ENCODE measurements at regions not wholly inside any gene's neighbourhood (a gene's known extent, or its start where the extent isn't known, plus 50 kb on each side); places are given as distances from the start of the nearest gene placed in this dataset.
"Not testable (repeated sequence)": the region's sequence is repeated elsewhere in the genome, so short reads cannot be mapped to it uniquely, and the experiment has no call there.

GRCh38 chr12:74254784-74255183, 282.9 kb upstream of the ATXN7L3B start:
- no peak for DNase-seq (ENCODE audit: low read depth in 3 of 3)

- DNase-seq (ENCODE audit: low read depth in 3 of 3): no peak
Observed at GRCh38 chr12:74259199-74259598, 278.4 kb upstream of the ATXN7L3B start.

GRCh38 chr12:74264692-74265091, 272.9 kb upstream of the ATXN7L3B start:
- no peak for DNase-seq (ENCODE audit: low read depth in 3 of 3)

- not testable (repeated sequence) for DNase-seq (ENCODE audit: low read depth in 3 of 3)
Observed at GRCh38 chr12:74269355-74269754, 268.3 kb upstream of the ATXN7L3B start.

- no peak for DNase-seq (ENCODE audit: low read depth in 3 of 3)
Observed at GRCh38 chr12:74280156-74280655, 257.4 kb upstream of the ATXN7L3B start.

- not testable (repeated sequence) for DNase-seq (ENCODE audit: low read depth in 3 of 3)
Observed at GRCh38 chr12:74281401-74282180, 256.0 kb upstream of the ATXN7L3B start.

GRCh38 chr12:74283646-74284045, 254.0 kb upstream of the ATXN7L3B start:
- no peak for DNase-seq (ENCODE audit: low read depth in 3 of 3)

GRCh38 chr12:74285773-74286172, 251.9 kb upstream of the ATXN7L3B start:
- no peak for DNase-seq (ENCODE audit: low read depth in 3 of 3)

- DNase-seq (ENCODE audit: low read depth in 3 of 3): no peak
Observed at GRCh38 chr12:74286254-74286653, 251.4 kb upstream of the ATXN7L3B start.

- DNase-seq (ENCODE audit: low read depth in 3 of 3): no peak
Observed at GRCh38 chr12:74292351-74293194, 245.1 kb upstream of the ATXN7L3B start.

- DNase-seq (ENCODE audit: low read depth in 3 of 3): no peak
Observed at GRCh38 chr12:74293689-74294131, 243.9 kb upstream of the ATXN7L3B start.

GRCh38 chr12:74317078-74317601, 220.5 kb upstream of the ATXN7L3B start:
- DNase-seq (ENCODE audit: low read depth in 3 of 3): no peak

- no peak for DNase-seq (ENCODE audit: low read depth in 3 of 3)
Observed at GRCh38 chr12:74317741-74318140, 219.9 kb upstream of the ATXN7L3B start.

GRCh38 chr12:74319886-74320285, 217.7 kb upstream of the ATXN7L3B start:
- DNase-seq (ENCODE audit: low read depth in 3 of 3): no peak

GRCh38 chr12:74321381-74321780, 216.3 kb upstream of the ATXN7L3B start:
- DNase-seq (ENCODE audit: low read depth in 3 of 3): no peak

GRCh38 chr12:74322792-74323191, 214.8 kb upstream of the ATXN7L3B start:
- DNase-seq (ENCODE audit: low read depth in 3 of 3): no peak

- no peak for DNase-seq (ENCODE audit: low read depth in 3 of 3)
Observed at GRCh38 chr12:74328623-74329022, 209.0 kb upstream of the ATXN7L3B start.

GRCh38 chr12:74334780-74335179, 202.9 kb upstream of the ATXN7L3B start:
- no peak for DNase-seq (ENCODE audit: low read depth in 3 of 3)

GRCh38 chr12:74337951-74338350, 199.7 kb upstream of the ATXN7L3B start:
- DNase-seq (ENCODE audit: low read depth in 3 of 3): no peak

GRCh38 chr12:74339211-74339610, 198.4 kb upstream of the ATXN7L3B start:
- no peak for DNase-seq (ENCODE audit: low read depth in 3 of 3)

- no peak for DNase-seq (ENCODE audit: low read depth in 3 of 3)
Observed at GRCh38 chr12:74349925-74350324, 187.7 kb upstream of the ATXN7L3B start.
